ENCODE measurements at regions not wholly inside any gene's neighbourhood (a gene's known extent, or its start where the extent isn't known, plus 50 kb on each side); places are given as distances from the start of the nearest gene placed in this dataset.

DNA sequence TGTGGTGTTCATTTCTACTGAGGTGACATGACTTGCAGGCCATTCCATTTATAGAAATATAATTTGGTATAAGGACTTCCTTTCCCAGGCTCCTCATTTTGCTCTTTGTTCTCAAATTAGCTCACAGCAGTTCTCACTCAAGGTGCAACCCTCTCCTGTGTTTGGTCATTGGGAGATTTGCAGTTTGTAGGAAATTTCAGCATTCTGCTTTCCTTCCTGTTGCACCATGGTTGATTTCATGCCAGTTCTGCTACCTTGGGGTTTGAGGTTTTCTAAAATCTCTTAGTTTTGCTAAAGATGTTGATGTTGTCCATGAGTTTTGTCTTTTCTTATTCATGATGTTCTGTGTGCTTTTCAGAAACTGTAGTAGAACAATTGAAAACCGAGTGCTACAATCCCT is 65.7 kb upstream of the PROK2 start:
- H3K4me3 ChIP-seq (ENCODE audit: low read depth, low read length) = no peak overlapping the region
- TF ChIP-seq, protein P1, sequence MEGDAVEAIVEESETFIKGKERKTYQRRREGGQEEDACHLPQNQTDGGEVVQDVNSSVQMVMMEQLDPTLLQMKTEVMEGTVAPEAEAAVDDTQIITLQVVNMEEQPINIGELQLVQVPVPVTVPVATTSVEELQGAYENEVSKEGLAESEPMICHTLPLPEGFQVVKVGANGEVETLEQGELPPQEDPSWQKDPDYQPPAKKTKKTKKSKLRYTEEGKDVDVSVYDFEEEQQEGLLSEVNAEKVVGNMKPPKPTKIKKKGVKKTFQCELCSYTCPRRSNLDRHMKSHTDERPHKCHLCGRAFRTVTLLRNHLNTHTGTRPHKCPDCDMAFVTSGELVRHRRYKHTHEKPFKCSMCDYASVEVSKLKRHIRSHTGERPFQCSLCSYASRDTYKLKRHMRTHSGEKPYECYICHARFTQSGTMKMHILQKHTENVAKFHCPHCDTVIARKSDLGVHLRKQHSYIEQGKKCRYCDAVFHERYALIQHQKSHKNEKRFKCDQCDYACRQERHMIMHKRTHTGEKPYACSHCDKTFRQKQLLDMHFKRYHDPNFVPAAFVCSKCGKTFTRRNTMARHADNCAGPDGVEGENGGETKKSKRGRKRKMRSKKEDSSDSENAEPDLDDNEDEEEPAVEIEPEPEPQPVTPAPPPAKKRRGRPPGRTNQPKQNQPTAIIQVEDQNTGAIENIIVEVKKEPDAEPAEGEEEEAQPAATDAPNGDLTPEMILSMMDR (IDR thresholded peaks at IDR 0.05; ENCODE audit: borderline replicate concordance, insufficient read depth, low read depth, low read length) = no peak

DNA sequence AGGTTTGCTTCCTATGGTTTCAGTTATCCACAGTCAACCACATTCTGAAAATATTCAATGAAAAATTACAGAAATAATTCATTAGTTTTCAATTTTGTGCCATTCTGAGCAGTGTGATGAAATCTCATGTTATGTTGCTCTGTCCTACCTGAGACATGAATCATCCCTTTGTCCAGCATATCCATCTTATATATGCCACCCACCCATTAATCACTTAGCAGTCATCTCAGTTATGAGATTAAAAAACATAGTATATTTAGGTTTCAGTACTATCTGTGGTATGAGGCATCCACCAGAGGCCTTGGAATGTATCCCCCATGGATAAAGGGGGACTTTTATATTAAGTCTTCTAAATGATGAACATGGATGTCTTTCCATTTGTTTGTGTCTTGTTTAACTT is 64.7 kb upstream of the PROK2 start:
- TF ChIP-seq, protein P1 (IDR thresholded peaks at IDR 0.05; ENCODE audit: borderline replicate concordance, insufficient read depth, low read depth, low read length) = no peak
- H3K4me3 ChIP-seq (ENCODE audit: low read depth, low read length) = no peak overlapping the region

DNA sequence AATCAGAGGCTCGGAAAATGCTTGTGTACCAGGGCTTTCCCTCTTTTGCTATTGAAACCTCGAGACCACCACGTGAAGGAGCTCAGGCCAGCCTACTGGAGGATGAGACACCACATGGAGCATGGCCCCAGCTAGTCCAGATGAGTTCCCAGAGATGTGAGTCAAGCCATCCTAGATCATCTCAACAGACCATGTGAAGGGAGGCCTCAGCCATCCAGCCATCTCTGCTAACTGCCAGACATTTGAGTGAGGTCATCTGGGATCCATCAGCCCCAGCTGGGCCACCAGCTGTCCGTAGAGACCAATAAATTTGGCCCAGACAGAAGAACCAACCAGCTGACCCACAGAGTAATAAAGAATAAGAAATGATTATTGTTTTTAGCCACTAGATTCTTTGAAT is 62.8 kb upstream of the PROK2 start:
- no peak overlapping the region for H3K4me3 ChIP-seq (ENCODE audit: low read depth, low read length)
- TF ChIP-seq, protein P1 (IDR thresholded peaks at IDR 0.05; ENCODE audit: borderline replicate concordance, insufficient read depth, low read depth, low read length) = no peak

DNA sequence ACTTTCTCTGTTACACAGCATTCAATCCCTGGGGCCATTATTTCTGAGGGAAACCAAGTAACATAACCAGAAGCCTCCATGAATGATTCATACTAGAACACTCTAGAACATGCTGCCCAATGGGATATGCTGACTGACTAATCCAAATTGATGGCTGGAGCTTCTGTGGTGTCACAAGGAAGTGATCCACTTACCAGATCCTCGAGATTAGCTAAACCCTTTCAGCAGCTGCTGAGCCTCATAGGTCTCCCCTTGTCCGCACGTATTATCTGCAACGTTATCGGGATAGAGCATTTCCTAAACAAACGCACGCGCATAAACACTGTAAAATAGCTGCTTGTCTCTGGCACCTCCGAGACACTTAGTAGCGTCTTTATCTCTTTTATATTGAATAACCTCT is 61.2 kb upstream of the PROK2 start:
- no peak overlapping the region for H3K4me3 ChIP-seq (ENCODE audit: low read depth, low read length)
- TF ChIP-seq, protein P1 (IDR thresholded peaks at IDR 0.05; ENCODE audit: borderline replicate concordance, insufficient read depth, low read depth, low read length) = no peak

DNA sequence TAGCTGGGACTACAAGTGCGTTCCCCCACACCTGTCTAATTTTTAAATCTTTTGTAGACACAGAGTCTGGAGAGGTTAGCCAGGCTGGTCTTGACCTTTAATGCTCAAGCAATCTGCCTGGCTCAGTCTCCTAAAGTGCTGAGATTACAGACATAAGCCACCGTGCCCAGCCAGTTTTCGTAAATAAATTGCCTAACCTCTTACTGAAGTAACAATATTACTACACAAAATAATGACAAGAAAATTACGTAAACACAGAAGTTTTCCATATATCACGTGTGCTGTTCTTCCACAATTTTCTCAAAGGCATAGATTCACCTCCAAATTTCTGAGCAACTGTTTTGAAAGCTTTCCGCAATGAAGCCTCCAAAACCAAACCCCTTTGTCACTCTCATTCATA is 58.1 kb upstream of the PROK2 start:
- no peak overlapping the region for H3K4me3 ChIP-seq (ENCODE audit: low read depth, low read length)
- TF ChIP-seq, protein P1 (IDR thresholded peaks at IDR 0.05; ENCODE audit: borderline replicate concordance, insufficient read depth, low read depth, low read length) = no peak

DNA sequence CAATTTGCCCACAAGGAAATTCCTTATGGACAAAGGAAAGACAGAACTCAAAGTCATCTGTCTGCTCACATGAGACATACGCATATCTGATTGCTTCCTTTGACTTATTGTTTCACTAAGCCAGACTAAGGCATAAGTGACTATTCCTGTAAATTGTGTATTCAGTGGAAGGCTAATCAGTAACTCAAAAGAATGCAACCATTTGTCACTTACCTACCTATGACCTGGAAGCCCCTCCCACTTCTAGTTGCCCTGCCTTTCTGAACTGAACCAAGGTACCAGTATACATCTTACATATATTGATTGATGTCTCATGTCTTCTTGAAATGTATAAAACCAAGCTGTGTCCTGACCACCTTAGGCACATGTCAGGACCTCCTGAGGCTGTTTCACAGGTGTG is 53.5 kb upstream of the PROK2 start:
- H3K4me3 ChIP-seq (ENCODE audit: low read depth, low read length) = no peak overlapping the region
- TF ChIP-seq, protein P1 (IDR thresholded peaks at IDR 0.05; ENCODE audit: borderline replicate concordance, insufficient read depth, low read depth, low read length) = no peak

Measured in GM12875 (cell line).